ENCODE measurements at regions not wholly inside any gene's neighbourhood (a gene's known extent, or its start where the extent isn't known, plus 50 kb on each side); places are given as distances from the start of the nearest gene placed in this dataset.

DNA sequence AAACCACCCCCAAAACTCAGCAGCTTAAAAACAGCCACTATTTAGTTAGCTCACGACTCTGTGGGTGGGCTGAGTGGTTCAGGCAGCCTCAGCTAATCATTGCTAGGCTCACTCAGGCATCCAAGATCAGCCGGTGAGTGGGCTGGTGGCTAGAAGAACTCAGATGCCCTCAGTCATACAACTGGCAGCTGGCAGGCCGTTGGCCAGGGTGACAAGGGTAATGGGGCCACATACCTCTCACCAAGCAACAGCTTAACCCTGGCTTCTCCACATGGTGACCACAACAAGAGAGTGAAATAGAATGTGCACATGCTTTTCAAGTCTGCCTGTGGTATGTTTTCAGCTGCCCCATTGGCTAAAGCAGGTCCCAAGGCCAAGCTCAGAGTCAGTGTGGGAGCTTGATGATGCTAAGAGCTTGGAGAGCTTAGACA lies 435.4 kb upstream of the TSHZ3 start:
- no peak for DNase-seq
- 36% methylated on average over 3 of the region's 3 CpGs; no CpG with 5 or more reads in 1 of the 2 donors for WGBS, 2 donors (ENCODE audit: low coverage in 1 of 2)
- no peaks in the 10 kb centered on the region for H3K9me3 ChIP-seq
- TF ChIP-seq POLR2A (IDR thresholded peaks at IDR 0.05) (no peak), EP300 (IDR thresholded peaks at IDR 0.05; ENCODE audit: low read depth) (no peak), POLR2AphosphoS5 (IDR thresholded peaks at IDR 0.05) (no peak)
- TF ChIP-seq, protein P1, sequence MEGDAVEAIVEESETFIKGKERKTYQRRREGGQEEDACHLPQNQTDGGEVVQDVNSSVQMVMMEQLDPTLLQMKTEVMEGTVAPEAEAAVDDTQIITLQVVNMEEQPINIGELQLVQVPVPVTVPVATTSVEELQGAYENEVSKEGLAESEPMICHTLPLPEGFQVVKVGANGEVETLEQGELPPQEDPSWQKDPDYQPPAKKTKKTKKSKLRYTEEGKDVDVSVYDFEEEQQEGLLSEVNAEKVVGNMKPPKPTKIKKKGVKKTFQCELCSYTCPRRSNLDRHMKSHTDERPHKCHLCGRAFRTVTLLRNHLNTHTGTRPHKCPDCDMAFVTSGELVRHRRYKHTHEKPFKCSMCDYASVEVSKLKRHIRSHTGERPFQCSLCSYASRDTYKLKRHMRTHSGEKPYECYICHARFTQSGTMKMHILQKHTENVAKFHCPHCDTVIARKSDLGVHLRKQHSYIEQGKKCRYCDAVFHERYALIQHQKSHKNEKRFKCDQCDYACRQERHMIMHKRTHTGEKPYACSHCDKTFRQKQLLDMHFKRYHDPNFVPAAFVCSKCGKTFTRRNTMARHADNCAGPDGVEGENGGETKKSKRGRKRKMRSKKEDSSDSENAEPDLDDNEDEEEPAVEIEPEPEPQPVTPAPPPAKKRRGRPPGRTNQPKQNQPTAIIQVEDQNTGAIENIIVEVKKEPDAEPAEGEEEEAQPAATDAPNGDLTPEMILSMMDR (IDR thresholded peaks at IDR 0.05), result no peak
- no peak overlapping the region for H3K27ac ChIP-seq
- intact Hi-C loops (cut with DNase I; ENCODE audit: low total_unique reads) (no loop called here), in situ Hi-C loops (cut with MboI; ENCODE audit: low pct_ligation_motif_present in 1 of 4, low pct_unique_long_range_greater_than_20kb in 1 of 4, low sequenced_read_pairs in 3 of 4) (no loop called here)
- H3K36me3 ChIP-seq, result no peaks in the 10 kb centered on the region
- no peaks in the 10 kb centered on the region for H3K4me1 ChIP-seq
- no peaks in the 10 kb centered on the region for H3K27me3 ChIP-seq
- H3K4me3 ChIP-seq, result no peak overlapping the region

DNA sequence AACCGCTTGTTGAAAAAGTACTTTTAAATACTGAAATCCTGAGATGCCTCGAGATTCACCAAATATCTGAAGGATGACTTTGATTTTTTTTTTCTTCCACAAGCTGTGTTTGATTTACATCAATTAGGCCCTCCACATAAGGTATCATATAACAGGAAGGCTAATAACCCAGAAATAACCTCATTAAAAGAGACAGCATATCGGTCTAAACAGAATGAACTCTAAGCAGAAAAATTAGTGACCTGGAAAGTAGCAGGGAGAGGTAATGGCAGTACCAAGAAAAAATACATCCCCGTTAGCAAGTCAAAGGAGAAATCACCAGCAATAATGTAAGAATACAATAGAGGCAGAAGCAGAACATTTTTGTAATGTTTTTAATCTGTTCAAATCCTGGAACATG lies 452.4 kb upstream of the TSHZ3 start:
- H3K36me3 ChIP-seq, result no peaks in the 10 kb centered on the region
- H3K4me3 ChIP-seq, result no peak overlapping the region
- DNase-seq, result no peak
- 71 to 83% methylated on average over 3 to 4 of the region's 4 CpGs for whole genome bisulfite sequencing, 2 donors (ENCODE audit: low coverage in 1 of 2)
- in situ Hi-C loops (cut with MboI; ENCODE audit: low pct_ligation_motif_present in 1 of 4, low pct_unique_long_range_greater_than_20kb in 1 of 4, low sequenced_read_pairs in 3 of 4), result no loop called here
- TF ChIP-seq POLR2AphosphoS5 (IDR thresholded peaks at IDR 0.05) (no peak), EP300 (IDR thresholded peaks at IDR 0.05; ENCODE audit: low read depth) (no peak), POLR2A (IDR thresholded peaks at IDR 0.05) (no peak)
- TF ChIP-seq, protein P1 (IDR thresholded peaks at IDR 0.05), result no peak
- H3K9me3 ChIP-seq, result no peaks in the 10 kb centered on the region
- no peaks in the 10 kb centered on the region for H3K4me1 ChIP-seq
- intact Hi-C loops (cut with DNase I; ENCODE audit: low total_unique reads), result no loop called here
- H3K27ac ChIP-seq, result no peak overlapping the region
- no peaks in the 10 kb centered on the region for H3K27me3 ChIP-seq

DNA sequence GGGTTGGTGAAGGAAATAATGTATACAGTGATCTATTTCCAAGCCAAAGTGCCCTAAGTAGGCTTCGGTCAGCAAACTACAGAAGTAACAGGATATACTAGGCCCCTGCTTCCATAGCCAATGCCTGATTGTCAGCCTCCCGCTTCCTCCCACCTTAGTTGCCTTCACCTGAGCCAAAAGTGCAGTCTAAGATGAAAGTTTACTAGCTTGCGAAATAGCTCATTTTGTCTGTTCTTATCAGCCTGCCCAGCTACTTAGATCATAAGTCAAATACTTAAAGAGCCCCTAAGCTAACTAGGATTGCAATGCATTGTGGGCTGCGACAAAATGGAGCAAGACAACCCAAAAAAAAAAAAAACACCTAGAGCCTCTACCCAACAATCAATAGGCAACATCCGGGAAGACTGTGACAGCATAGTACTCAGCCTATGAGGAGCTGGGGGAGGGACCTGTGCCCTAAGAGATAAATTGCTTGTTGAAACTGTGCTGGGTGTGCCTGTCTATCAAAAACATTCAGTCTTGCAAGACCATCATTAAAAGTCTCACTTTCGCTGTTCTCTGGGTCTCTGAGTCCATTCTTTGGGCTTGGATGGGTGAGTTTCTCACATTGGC lies 454.7 kb upstream of the TSHZ3 start:
- intact Hi-C loops (cut with DNase I; ENCODE audit: low total_unique reads), result no loop called here
- in situ Hi-C loops (cut with MboI; ENCODE audit: low pct_ligation_motif_present in 1 of 4, low pct_unique_long_range_greater_than_20kb in 1 of 4, low sequenced_read_pairs in 3 of 4), result no loop called here
- no peak for DNase-seq

DNA sequence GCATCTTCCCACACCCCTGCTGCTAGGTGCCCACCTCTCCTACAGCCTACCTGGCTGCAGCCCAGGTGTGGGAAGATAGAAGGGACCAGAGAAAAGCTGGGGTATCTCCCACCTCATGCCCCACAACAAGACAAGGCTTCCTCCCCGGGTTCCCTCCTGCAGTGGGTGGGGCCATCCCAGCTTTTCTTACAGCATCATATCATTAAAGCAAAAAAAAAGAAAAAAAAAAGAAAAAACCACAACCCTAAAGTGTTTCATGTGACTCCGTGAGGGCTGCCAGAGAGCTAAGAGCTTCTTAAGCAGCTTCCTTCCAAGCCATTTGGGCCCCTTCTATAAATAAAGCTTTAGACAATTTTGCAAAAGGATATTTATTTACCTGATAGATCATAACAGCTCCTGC lies 455.4 kb upstream of the TSHZ3 start:
- in situ Hi-C loops (cut with MboI; ENCODE audit: low pct_ligation_motif_present in 1 of 4, low pct_unique_long_range_greater_than_20kb in 1 of 4, low sequenced_read_pairs in 3 of 4), result no loop called here
- H3K4me3 ChIP-seq, result no peak overlapping the region
- intact Hi-C loops (cut with DNase I; ENCODE audit: low total_unique reads), result no loop called here
- TF ChIP-seq, protein P1 (IDR thresholded peaks at IDR 0.05), result no peak
- TF ChIP-seq EP300 (IDR thresholded peaks at IDR 0.05; ENCODE audit: low read depth) (no peak), POLR2A (IDR thresholded peaks at IDR 0.05) (no peak), POLR2AphosphoS5 (IDR thresholded peaks at IDR 0.05) (no peak)
- no peaks in the 10 kb centered on the region for H3K27me3 ChIP-seq
- no peaks in the 10 kb centered on the region for H3K9me3 ChIP-seq
- H3K36me3 ChIP-seq, result no peaks in the 10 kb centered on the region
- no peaks in the 10 kb centered on the region for H3K4me1 ChIP-seq
- 31 to 75% methylated on average over 1 to 2 of the region's 2 CpGs for WGBS, 2 donors (ENCODE audit: low coverage in 1 of 2)
- H3K27ac ChIP-seq, result no peak overlapping the region
- DNase-seq, result no peak

More for the DNA sequence above, 454.7 kb upstream of the TSHZ3 start:
- TF ChIP-seq, protein P1 (IDR thresholded peaks at IDR 0.05), result no peak
- no peak for TF ChIP-seq POLR2A (IDR thresholded peaks at IDR 0.05)
- no peak for TF ChIP-seq POLR2AphosphoS5 (IDR thresholded peaks at IDR 0.05)
- TF ChIP-seq EP300 (IDR thresholded peaks at IDR 0.05; ENCODE audit: low read depth), result no peak
- Histone ChIP-seq H3K27ac (no peak overlapping the region), H3K36me3 (no peaks in the 10 kb centered on the region), H3K27me3 (no peaks in the 10 kb centered on the region), H3K4me3 (no peak overlapping the region), H3K4me1 (no peaks in the 10 kb centered on the region), H3K9me3 (no peaks in the 10 kb centered on the region)
- WGBS, 2 donors (ENCODE audit: low coverage in 1 of 2), result 62 to 65% methylated on average over 4 to 6 of the region's 6 CpGs

Measured in transverse colon (tissue), 4 donors.